Stimulated activated effector memory CD8-positive, alpha-beta T cell treated with anti-CD3 and anti-CD28 coated beads, Interleukin-12 subunit alpha, Interleukin-12 subunit beta, amount 100 ng/mL, for 72 hours (primary cell): ENCODE measurements at regions not wholly inside any gene's neighbourhood (a gene's known extent, or its start where the extent isn't known, plus 50 kb on each side); places are given as distances from the start of the nearest gene placed in this dataset.

ENCODE experiments used
- ATAC-seq: fragments of 150-1000 bp; cut with Tn5 transposase; 2 replicates; pipeline ENCODE4 v1.10.0; 2021
- DNase-seq, 2 donors: peaks; one replicate each; pipeline ENCODE4 v3.0.0; 2021 to 2022; ENCODE audit warnings: low spot score in 2 of 2
- H3K27ac Mint-ChIP-seq: one replicate; pipeline ENCODE4 v1.8.0; 2022; ENCODE audit warnings: mild to moderate bottlenecking, mixed read lengths
- H3K36me3 Mint-ChIP-seq: one replicate; pipeline ENCODE4 v1.8.0; 2022; ENCODE audit warnings: mild to moderate bottlenecking, mixed read lengths
- H3K4me1 Mint-ChIP-seq: one replicate; pipeline ENCODE4 v1.8.0; 2022; ENCODE audit warnings: mixed read lengths
- H3K4me3 Mint-ChIP-seq: one replicate; pipeline ENCODE4 v1.8.0; 2022; ENCODE audit warnings: mild to moderate bottlenecking, mixed read lengths
- H3K9me3 Mint-ChIP-seq: one replicate; pipeline ENCODE4 v1.8.0; 2022; ENCODE audit warnings: mixed read lengths

GRCh38 chrX:6661736-6662135, 126.8 kb upstream of the VCX3A start:
- no peaks in the 10 kb centered on the region for H3K36me3 Mint-ChIP-seq
- H3K27ac Mint-ChIP-seq: no peak overlapping the region
- H3K4me3 Mint-ChIP-seq: no peak overlapping the region
- DNase-seq (no peak), ATAC-seq (no peak)
- peaks cover 3% of the 10 kb centered on the region for H3K9me3 Mint-ChIP-seq
- H3K4me1 Mint-ChIP-seq: no peaks in the 10 kb centered on the region

GRCh38 chrX:6660567-6661264, 125.8 kb upstream of the VCX3A start:
- no peak for ATAC-seq
- no peak for DNase-seq
- no peaks in the 10 kb centered on the region for H3K36me3 Mint-ChIP-seq
- H3K27ac Mint-ChIP-seq: no peak overlapping the region
- peaks cover 4% of the 10 kb centered on the region for H3K9me3 Mint-ChIP-seq
- no peak overlapping the region for H3K4me3 Mint-ChIP-seq
- no peaks in the 10 kb centered on the region for H3K4me1 Mint-ChIP-seq

- ATAC-seq (no peak), DNase-seq (no peak)
- no peaks in the 10 kb centered on the region for H3K4me1 Mint-ChIP-seq
- no peaks in the 10 kb centered on the region for H3K36me3 Mint-ChIP-seq
- no peak overlapping the region for H3K4me3 Mint-ChIP-seq
- peaks cover 5% of the 10 kb centered on the region for H3K9me3 Mint-ChIP-seq
- H3K27ac Mint-ChIP-seq: no peak overlapping the region
Measured at GRCh38 chrX:6645216-6645615, 110.3 kb upstream of the VCX3A start.

GRCh38 chrX:6644411-6644810, 109.5 kb upstream of the VCX3A start:
- H3K9me3 Mint-ChIP-seq: peaks cover 7% of the 10 kb centered on the region
- H3K36me3 Mint-ChIP-seq: no peaks in the 10 kb centered on the region
- no peaks in the 10 kb centered on the region for H3K4me1 Mint-ChIP-seq
- H3K27ac Mint-ChIP-seq: no peak overlapping the region
- no peak overlapping the region for H3K4me3 Mint-ChIP-seq
- DNase-seq: no peak
- ATAC-seq: no peak

GRCh38 chrX:6640727-6641126, 105.8 kb upstream of the VCX3A start:
- Mint-ChIP-seq H3K36me3 (no peaks in the 10 kb centered on the region), H3K4me1 (no peaks in the 10 kb centered on the region), H3K4me3 (no peak overlapping the region), H3K9me3 (peaks cover 10% of the 10 kb centered on the region), H3K27ac (no peak overlapping the region)
- DNase-seq: no peak
- no peak for ATAC-seq

GRCh38 chrX:6614506-6614905, 79.6 kb upstream of the VCX3A start:
- Mint-ChIP-seq H3K4me1 (no peaks in the 10 kb centered on the region), H3K27ac (no peak overlapping the region), H3K9me3 (peaks cover 5% of the 10 kb centered on the region), H3K4me3 (no peak overlapping the region), H3K36me3 (no peaks in the 10 kb centered on the region)
- ATAC-seq (no peak), DNase-seq (no peak)

GRCh38 chrX:6599230-6599860, 64.4 kb upstream of the VCX3A start:
- Mint-ChIP-seq H3K27ac (no peak overlapping the region), H3K36me3 (no peaks in the 10 kb centered on the region), H3K4me3 (no peak overlapping the region), H3K4me1 (no peaks in the 10 kb centered on the region), H3K9me3 (peaks cover 3% of the 10 kb centered on the region)
- DNase-seq (no peak), ATAC-seq (no peak)
